Esophagus muscularis mucosa (tissue), 4 donors: ENCODE measurements at regions not wholly inside any gene's neighbourhood (a gene's known extent, or its start where the extent isn't known, plus 50 kb on each side); places are given as distances from the start of the nearest gene placed in this dataset.

ENCODE experiments used
- DNase-seq: peaks from one replicate; pipeline ENCODE4 v3.0.0-alpha.2; 2017; ENCODE audit errors: extremely low spot score
- H3K27ac ChIP-seq, 4 donors: fragments of 200-600 bp; sonication (generic); replicated peaks in 1 of 4; 1 replicate in 3 of 4; 2 replicates in 1 of 4; pipeline ENCODE4 v1.5.1; 2016 to 2019; ENCODE audit warnings: mild to moderate bottlenecking in 1 of 4
- H3K27me3 ChIP-seq, 4 donors: fragments of 200-600 bp; sonication (generic); one replicate each; pipeline versions ENCODE4 v1.5.1 to v1.6.0; 2016 to 2019
- H3K36me3 ChIP-seq, 4 donors: fragments of 200-600 bp; sonication (generic); one replicate each; pipeline ENCODE4 v1.5.1; 2016 to 2019
- H3K4me1 ChIP-seq, 4 donors: fragments of 200-600 bp; sonication (generic); one replicate each; pipeline ENCODE4 v1.5.1; 2016 to 2019
- H3K4me3 ChIP-seq, 4 donors: fragments of 200-600 bp; sonication (generic); 1 replicate in 2 of 4; 2 replicates in 2 of 4; pipeline ENCODE4 v1.5.1; 2016 to 2019; ENCODE audit warnings: mild to moderate bottlenecking in 4 of 4, moderate library complexity in 1 of 4
- H3K9me3 ChIP-seq, 4 donors: fragments of 200-600 bp; sonication (generic); 1 replicate in 3 of 4; 2 replicates in 1 of 4; pipeline ENCODE4 v1.5.1; 2016 to 2019
- EP300 ChIP-seq: sonication (generic); formaldehyde crosslinking; IDR thresholded peaks from one replicate; pipeline ENCODE4 v1.6.1; 2017; ENCODE audit warnings: antibody characterized with exemption
- POLR2A ChIP-seq: fragments of 450-650 bp; IDR thresholded peaks from one replicate; pipeline ENCODE4 v1.6.1; 2017; ENCODE audit warnings: antibody characterized with exemption, moderate library complexity, mild to moderate bottlenecking, low read depth
- POLR2AphosphoS5 ChIP-seq, 2 donors: sonication (generic); formaldehyde crosslinking; IDR thresholded peaks; one replicate each; pipeline ENCODE4 v1.6.1; 2017; ENCODE audit warnings: antibody characterized with exemption in 2 of 2
- WGBS: methylation state at CpG from one replicate; pipeline ENCODE4 v1.1.5; 2018; 5-methylcytosine and 5-hydroxymethylcytosine counted together
- intact Hi-C: fragments of 100-400 bp; cut with DNase I; formaldehyde crosslinking; loops from one replicate; pipeline ENCODE4 v1.15.1; 2023
- TF ChIP-seq, protein P1 (sequence below), 3 experiments: fragments of 200-600 bp in 2 of 3; fragments of 450-650 bp in 1 of 3; sonication (generic) in 2 of 3; IDR thresholded peaks; one replicate each; pipeline ENCODE4 v1.5.1; 2017 to 2019; ENCODE audit warnings: antibody characterized with exemption in 3 of 3, mild to moderate bottlenecking in 2 of 3, moderate library complexity in 1 of 3

DNA sequence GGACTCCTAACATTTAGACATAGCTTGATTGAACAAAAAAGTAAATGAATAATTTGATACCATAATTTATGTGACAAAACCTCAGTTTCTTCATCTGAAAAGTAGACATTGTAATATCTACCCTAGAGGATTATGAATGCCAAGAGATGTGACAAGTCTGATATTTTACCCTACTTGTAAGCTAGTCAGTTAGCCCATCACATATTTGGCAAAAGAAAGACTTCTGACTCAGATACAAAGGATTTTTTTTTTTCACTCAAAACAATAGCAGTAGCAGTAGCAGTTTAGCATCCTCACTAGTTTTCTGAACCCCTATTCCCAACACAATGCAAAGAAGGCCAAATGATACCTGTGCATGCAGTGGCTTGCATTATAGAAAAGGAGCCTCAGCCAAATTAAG, 377.3 kb upstream of the E2F7 start:
- Histone ChIP-seq H3K9me3 (peaks cover 0 to 3% (median 0%) of the 10 kb centered on the region in 4 donors), H3K4me1 (no peaks in the 10 kb centered on the region), H3K36me3 (no peaks in the 10 kb centered on the region), H3K4me3 (no peak overlapping the region), H3K27me3 (no peaks in the 10 kb centered on the region), H3K27ac (no peak overlapping the region)
- intact Hi-C loops: no loop called here
- no peak for DNase-seq
- TF ChIP-seq, protein P1, sequence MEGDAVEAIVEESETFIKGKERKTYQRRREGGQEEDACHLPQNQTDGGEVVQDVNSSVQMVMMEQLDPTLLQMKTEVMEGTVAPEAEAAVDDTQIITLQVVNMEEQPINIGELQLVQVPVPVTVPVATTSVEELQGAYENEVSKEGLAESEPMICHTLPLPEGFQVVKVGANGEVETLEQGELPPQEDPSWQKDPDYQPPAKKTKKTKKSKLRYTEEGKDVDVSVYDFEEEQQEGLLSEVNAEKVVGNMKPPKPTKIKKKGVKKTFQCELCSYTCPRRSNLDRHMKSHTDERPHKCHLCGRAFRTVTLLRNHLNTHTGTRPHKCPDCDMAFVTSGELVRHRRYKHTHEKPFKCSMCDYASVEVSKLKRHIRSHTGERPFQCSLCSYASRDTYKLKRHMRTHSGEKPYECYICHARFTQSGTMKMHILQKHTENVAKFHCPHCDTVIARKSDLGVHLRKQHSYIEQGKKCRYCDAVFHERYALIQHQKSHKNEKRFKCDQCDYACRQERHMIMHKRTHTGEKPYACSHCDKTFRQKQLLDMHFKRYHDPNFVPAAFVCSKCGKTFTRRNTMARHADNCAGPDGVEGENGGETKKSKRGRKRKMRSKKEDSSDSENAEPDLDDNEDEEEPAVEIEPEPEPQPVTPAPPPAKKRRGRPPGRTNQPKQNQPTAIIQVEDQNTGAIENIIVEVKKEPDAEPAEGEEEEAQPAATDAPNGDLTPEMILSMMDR (IDR thresholded peaks at IDR 0.05): no peak
- TF ChIP-seq EP300 (no peak), POLR2A (no peak), POLR2AphosphoS5 (IDR thresholded peaks at IDR 0.05) (no peak)

DNA sequence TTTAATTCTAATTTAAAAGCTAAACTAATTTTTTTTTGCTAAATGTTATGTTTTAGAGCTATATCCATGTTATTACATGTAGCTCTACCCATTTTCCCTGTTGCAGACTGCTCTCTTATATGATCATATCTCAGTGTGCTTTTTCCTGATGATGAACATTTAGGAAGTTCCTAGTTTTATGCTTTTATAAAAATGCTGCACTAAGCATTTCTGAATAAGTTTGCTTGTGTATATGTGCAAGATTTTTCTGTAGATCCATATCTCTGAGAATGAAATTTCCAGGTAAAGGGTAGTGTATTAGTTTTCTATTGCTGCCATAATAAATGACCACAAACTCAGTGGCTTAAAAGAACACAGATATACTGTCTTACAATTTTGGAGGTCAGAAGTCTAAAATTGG, 374.4 kb upstream of the E2F7 start:
- no peak for DNase-seq
- TF ChIP-seq, protein P1 (IDR thresholded peaks at IDR 0.05): no peak
- no peak for TF ChIP-seq POLR2A
- no peak for TF ChIP-seq EP300
- Histone ChIP-seq H3K27ac (no peak overlapping the region), H3K4me1 (peaks cover 0 to 7% (median 0%) of the 10 kb centered on the region in 4 donors), H3K27me3 (no peaks in the 10 kb centered on the region), H3K4me3 (no peak overlapping the region), H3K36me3 (no peaks in the 10 kb centered on the region), H3K9me3 (no peaks in the 10 kb centered on the region)
- intact Hi-C loops: no loop called here

DNA sequence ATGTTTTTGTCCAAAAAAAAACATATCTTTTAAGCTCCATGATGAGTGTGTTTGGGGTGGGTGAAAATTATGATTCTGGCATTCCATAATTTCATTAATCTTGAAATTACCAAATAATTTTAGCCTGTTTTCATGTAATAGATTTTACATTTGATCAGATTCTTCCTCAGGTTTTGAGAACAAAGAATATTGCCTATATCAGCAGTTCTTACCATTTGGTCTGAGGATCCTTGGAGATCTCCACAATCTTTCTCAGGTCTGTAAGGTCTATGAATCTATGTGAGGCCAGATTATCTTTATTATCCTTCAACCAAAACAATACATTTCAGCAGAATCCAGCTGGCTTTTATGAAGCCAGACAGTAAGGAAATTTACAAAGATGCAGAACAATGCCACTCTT, 373.3 kb upstream of the E2F7 start:
- H3K4me3 ChIP-seq: no peak overlapping the region
- peaks cover 2 to 7% (median 3%) of the 10 kb centered on the region in 4 donors for H3K4me1 ChIP-seq
- no peak overlapping the region for H3K27ac ChIP-seq
- no peak for DNase-seq
- H3K36me3 ChIP-seq: no peaks in the 10 kb centered on the region
- no peaks in the 10 kb centered on the region for H3K9me3 ChIP-seq
- intact Hi-C loops: no loop called here
- no peak for TF ChIP-seq EP300
- TF ChIP-seq POLR2A: no peak
- no peak for TF ChIP-seq POLR2AphosphoS5 (IDR thresholded peaks at IDR 0.05)
- TF ChIP-seq, protein P1 (IDR thresholded peaks at IDR 0.05): no peak
- no peaks in the 10 kb centered on the region for H3K27me3 ChIP-seq

DNA sequence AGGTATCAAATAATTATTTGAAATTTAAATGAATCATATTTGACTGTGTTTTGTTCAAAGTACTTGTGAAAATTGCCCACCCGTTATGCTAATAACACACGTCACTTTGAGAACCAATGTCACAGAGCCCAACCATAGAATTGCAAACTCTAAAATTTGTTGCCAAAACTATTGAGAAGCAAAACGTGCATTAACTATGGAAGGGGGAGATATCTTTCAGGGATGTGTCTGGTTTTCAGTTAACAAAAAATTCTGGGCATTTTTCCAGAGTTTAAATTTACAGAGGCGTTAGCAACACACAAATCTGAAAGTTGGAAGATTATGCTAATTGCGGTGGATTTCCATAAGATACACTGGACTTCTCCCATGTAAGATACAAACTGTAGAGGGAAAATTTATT, 371.8 kb upstream of the E2F7 start:
- TF ChIP-seq POLR2A: no peak
- TF ChIP-seq POLR2AphosphoS5 (IDR thresholded peaks at IDR 0.05): no peak
- TF ChIP-seq EP300: no peak
- TF ChIP-seq, protein P1 (IDR thresholded peaks at IDR 0.05): no peak
- 76% methylated on average over 5 of the region's 5 CpGs for WGBS
- peaks cover 5 to 9% (median 7%) of the 10 kb centered on the region in 4 donors for H3K4me1 ChIP-seq
- intact Hi-C loops: no loop called here
- no peak overlapping the region for H3K27ac ChIP-seq
- H3K9me3 ChIP-seq: no peaks in the 10 kb centered on the region
- H3K27me3 ChIP-seq: no peaks in the 10 kb centered on the region
- no peak for DNase-seq
- no peaks in the 10 kb centered on the region for H3K36me3 ChIP-seq
- no peak overlapping the region for H3K4me3 ChIP-seq

DNA sequence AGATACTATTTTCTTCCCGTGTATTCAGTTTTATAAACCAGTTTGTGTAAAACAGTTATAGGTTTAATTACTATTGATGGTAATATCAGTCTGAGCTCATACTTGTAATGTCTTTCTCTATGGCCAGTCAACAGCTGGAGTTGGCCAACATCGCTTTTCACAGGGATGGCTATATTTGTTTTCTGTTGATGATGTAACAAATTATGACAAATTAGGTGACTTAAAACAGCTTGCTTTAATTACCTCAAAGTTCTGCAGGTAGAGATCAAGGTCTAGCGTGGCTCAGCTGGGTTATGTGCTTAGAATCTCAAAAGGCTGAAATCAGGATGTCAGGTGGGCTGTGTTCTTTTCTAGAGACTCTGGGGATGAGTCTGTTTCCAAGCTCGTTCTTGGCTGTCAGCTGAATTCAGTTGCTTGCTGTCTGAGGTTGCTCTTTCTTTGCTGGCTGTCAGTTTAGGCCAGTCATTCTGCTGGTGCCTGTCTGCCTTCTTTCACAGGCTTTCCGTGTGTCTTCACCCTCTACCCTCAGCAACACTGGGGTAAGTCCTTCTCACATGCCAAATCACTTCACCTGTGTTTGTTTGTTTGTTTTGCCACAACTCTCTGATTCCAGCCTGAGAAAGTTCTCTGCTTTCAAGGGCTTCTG, 370.2 kb upstream of the E2F7 start:
- H3K9me3 ChIP-seq: no peaks in the 10 kb centered on the region
- TF ChIP-seq EP300 (no peak), POLR2A (no peak), POLR2AphosphoS5 (IDR thresholded peaks at IDR 0.05) (no peak)
- TF ChIP-seq, protein P1 (IDR thresholded peaks at IDR 0.05): no peak
- no peak for DNase-seq
- no peaks in the 10 kb centered on the region for H3K36me3 ChIP-seq
- no peaks in the 10 kb centered on the region for H3K27me3 ChIP-seq
- no peak overlapping the region for H3K4me3 ChIP-seq
- H3K27ac ChIP-seq: no peak overlapping the region
- intact Hi-C loops: no loop called here
- WGBS: 63% methylated on average over 5 of the region's 5 CpGs
- peaks cover 5 to 9% (median 7%) of the 10 kb centered on the region in 4 donors for H3K4me1 ChIP-seq
